Nephron progenitor cell (in vitro differentiated cells): ENCODE measurements at regions not wholly inside any gene's neighbourhood (a gene's known extent, or its start where the extent isn't known, plus 50 kb on each side); places are given as distances from the start of the nearest gene placed in this dataset.

Source experiments
- DNase-seq: peaks from one replicate; pipeline ENCODE4 v3.0.0; 2021
- H3K27ac Mint-ChIP-seq: 2 replicates; pipeline ENCODE4 v1.8.0; 2021; ENCODE audit warnings: mild to moderate bottlenecking, moderate library complexity, mixed read lengths
- H3K27me3 Mint-ChIP-seq: 2 replicates; pipeline ENCODE4 v1.8.0; 2021; ENCODE audit warnings: mild to moderate bottlenecking, low read depth, mixed read lengths; ENCODE audit not compliant: poor library complexity
- H3K36me3 Mint-ChIP-seq: 2 replicates; pipeline ENCODE4 v1.8.0; 2021; ENCODE audit warnings: low read depth, mixed read lengths
- H3K4me1 Mint-ChIP-seq: 2 replicates; pipeline ENCODE4 v1.8.0; 2021; ENCODE audit warnings: mixed read lengths
- H3K4me3 Mint-ChIP-seq: 2 replicates; pipeline ENCODE4 v1.8.0; 2021; ENCODE audit warnings: mild to moderate bottlenecking, moderate library complexity, mixed read lengths
- H3K9me3 Mint-ChIP-seq: 2 replicates; pipeline ENCODE4 v1.8.0; 2021; ENCODE audit warnings: mild to moderate bottlenecking, moderate library complexity, mixed read lengths
- TF ChIP-seq, protein P1 (sequence below): fragments of 200-600 bp; sonication (generic); IDR thresholded peaks from 2 replicates; pipeline ENCODE4 v1.5.0; 2021; ENCODE audit warnings: antibody characterized with exemption

DNA sequence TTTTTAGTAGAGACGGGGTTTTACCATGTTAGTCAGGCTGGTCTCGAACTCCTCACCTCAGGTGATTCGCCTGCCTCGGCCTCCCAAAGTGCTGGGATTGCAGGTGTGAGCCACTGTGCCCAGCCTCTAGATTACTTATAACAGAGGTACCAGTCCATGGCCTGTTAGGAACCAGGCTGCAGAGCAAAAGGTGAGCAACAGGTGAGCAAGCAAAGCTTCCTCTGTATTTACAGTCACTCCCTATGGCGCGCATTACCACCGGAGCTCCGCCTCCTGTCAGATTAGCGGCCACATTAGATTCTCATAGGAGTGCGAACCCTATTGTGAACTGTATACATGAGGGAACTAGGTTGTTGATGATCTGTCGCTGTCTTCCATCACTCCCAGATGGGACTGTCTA is 178.0 kb upstream of the SALL4 start:
- TF ChIP-seq, protein P1, sequence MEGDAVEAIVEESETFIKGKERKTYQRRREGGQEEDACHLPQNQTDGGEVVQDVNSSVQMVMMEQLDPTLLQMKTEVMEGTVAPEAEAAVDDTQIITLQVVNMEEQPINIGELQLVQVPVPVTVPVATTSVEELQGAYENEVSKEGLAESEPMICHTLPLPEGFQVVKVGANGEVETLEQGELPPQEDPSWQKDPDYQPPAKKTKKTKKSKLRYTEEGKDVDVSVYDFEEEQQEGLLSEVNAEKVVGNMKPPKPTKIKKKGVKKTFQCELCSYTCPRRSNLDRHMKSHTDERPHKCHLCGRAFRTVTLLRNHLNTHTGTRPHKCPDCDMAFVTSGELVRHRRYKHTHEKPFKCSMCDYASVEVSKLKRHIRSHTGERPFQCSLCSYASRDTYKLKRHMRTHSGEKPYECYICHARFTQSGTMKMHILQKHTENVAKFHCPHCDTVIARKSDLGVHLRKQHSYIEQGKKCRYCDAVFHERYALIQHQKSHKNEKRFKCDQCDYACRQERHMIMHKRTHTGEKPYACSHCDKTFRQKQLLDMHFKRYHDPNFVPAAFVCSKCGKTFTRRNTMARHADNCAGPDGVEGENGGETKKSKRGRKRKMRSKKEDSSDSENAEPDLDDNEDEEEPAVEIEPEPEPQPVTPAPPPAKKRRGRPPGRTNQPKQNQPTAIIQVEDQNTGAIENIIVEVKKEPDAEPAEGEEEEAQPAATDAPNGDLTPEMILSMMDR, result no peak
- no peak overlapping the region for H3K27ac Mint-ChIP-seq
- DNase-seq, result no peak
- H3K36me3 Mint-ChIP-seq, result peaks cover 25% of the 10 kb centered on the region
- H3K4me1 Mint-ChIP-seq, result peaks cover 13% of the 10 kb centered on the region
- H3K27me3 Mint-ChIP-seq, result peaks cover 2% of the 10 kb centered on the region
- H3K4me3 Mint-ChIP-seq, result no peak overlapping the region
- peaks cover 40% of the 10 kb centered on the region for H3K9me3 Mint-ChIP-seq

DNA sequence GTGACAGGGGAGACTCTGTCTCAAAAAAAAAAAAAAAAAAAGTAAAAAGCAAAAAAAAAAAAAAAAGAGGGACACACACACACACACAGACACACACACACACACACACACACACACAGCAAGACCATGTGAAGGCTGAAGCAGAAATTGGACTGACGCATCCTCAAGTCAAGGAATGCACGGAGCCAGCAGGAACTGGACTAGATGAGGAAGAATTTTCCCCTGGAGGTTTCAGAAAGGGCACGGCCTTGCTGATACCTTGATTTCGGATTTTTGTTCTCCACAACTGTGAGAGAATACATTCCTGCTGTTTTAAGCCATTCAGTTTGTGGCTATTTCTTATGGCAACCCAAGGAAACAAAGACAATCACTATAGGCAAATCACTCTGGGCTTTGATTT is 176.9 kb upstream of the SALL4 start:
- Mint-ChIP-seq H3K4me3 (no peak overlapping the region), H3K4me1 (peaks cover 6% of the 10 kb centered on the region), H3K9me3 (peaks cover 40% of the 10 kb centered on the region), H3K27ac (peak overlapping the region; percentile 85), H3K36me3 (peaks cover 25% of the 10 kb centered on the region), H3K27me3 (peaks cover 2% of the 10 kb centered on the region)
- TF ChIP-seq, protein P1, result no peak
- DNase-seq, result no peak

DNA sequence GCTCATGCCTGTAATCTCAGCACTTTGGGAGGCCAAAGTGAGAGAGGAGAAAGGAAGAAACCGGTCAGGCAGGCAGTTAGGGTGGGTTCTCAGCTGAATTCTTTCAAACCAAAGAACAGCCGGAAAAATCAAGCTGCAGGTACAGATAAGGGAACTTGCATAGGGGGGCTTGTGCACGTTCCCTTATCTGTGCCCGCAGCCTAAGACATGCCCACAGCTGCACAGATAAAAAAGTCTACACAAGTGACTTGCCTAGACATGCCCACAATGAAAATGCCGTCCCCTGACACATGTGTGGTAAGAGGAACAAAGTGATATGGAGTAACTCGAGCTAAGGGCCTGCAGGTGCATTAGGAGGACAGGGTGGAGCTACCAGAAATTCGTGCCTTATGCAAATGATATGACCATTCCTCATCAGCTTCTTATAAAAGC is 175.8 kb upstream of the SALL4 start:
- Mint-ChIP-seq H3K4me3 (no peak overlapping the region), H3K27ac (no peak overlapping the region), H3K27me3 (peaks cover 7% of the 10 kb centered on the region), H3K9me3 (peaks cover 40% of the 10 kb centered on the region), H3K4me1 (peaks cover 6% of the 10 kb centered on the region), H3K36me3 (peaks cover 25% of the 10 kb centered on the region)
- DNase-seq, result no peak
- TF ChIP-seq, protein P1, result no peak

DNA sequence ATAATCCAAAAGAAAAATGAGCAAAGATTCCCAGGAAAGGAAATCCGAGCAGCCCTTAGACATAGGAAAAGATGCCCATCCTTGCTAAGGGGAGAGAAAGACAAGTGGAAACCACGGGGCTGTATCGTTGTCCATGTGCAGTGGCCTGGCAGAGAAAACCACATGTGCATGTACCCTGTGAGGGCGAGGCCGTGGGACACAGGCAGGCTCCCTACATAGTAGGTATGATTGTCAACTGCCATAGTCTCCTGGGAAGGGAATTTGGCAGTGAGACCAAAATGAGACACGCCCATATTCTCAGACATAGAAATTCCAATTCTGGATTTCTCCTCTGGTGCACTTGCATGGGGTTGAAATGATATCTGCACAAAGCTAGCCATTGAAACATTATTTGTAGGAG is 169.7 kb upstream of the SALL4 start:
- TF ChIP-seq, protein P1, result no peak
- H3K36me3 Mint-ChIP-seq, result peaks cover 7% of the 10 kb centered on the region
- no peak for DNase-seq
- H3K27ac Mint-ChIP-seq, result peak overlapping the region; percentile 75
- H3K27me3 Mint-ChIP-seq, result peaks cover 4% of the 10 kb centered on the region
- peaks cover 15% of the 10 kb centered on the region for H3K9me3 Mint-ChIP-seq
- no peak overlapping the region for H3K4me3 Mint-ChIP-seq
- H3K4me1 Mint-ChIP-seq, result no peaks in the 10 kb centered on the region

DNA sequence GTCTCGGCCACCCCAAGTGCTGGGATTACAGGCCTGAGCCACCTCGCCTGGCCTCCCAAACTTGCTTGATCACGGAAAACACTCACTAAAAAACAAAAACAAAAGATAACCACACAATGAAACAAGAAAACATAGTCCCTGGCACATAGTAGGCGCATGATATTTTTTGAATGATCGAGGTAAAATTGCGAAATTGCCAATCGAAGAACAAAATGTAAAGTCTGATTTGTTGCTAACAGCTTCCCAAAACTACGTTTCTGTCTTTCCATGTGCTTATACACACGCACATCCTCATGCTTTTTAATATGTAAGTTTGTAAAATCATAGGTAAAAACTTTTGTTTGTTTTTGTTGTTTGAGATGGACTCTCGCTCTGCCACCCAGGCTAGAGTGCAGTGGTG is 168.5 kb upstream of the SALL4 start:
- Mint-ChIP-seq H3K4me3 (no peak overlapping the region), H3K27me3 (peaks cover 4% of the 10 kb centered on the region), H3K27ac (no peak overlapping the region), H3K9me3 (peaks cover 3% of the 10 kb centered on the region), H3K36me3 (no peaks in the 10 kb centered on the region), H3K4me1 (peaks cover 5% of the 10 kb centered on the region)
- DNase-seq, result no peak
- TF ChIP-seq, protein P1, result no peak

DNA sequence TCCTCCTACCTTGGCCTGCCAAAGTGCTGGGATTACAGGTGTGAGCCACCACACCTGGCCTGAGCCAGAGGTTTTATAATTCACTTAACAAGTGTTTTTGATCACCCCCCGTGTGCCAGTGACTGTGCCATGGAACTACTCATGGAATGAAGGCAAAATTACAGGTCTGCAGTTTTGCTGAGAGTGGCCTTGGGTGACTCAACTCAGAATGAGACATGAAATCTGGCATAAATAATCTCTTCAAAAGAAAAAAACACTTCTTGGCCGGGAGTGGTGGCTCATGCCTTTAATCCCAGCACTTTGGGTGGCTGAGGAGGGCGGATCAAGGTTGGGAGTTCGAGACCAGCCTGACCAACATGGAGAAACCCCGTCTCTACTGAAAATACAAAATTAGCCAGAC is 166.9 kb upstream of the SALL4 start:
- no peak overlapping the region for H3K27ac Mint-ChIP-seq
- H3K9me3 Mint-ChIP-seq, result no peaks in the 10 kb centered on the region
- peaks cover 5% of the 10 kb centered on the region for H3K4me1 Mint-ChIP-seq
- DNase-seq, result no peak
- no peaks in the 10 kb centered on the region for H3K36me3 Mint-ChIP-seq
- no peak overlapping the region for H3K4me3 Mint-ChIP-seq
- H3K27me3 Mint-ChIP-seq, result peaks cover 4% of the 10 kb centered on the region
- TF ChIP-seq, protein P1, result no peak
